WERI-Rb-1 (cell line): ENCODE measurements at regions not wholly inside any gene's neighbourhood (a gene's known extent, or its start where the extent isn't known, plus 50 kb on each side); places are given as distances from the start of the nearest gene placed in this dataset.

ENCODE experiments used
- DNase-seq: peaks from one replicate; pipeline ENCODE4 v3.0.0-alpha.2; 2020
- H3K27ac ChIP-seq: fragments of 250-450 bp; sonication (Bioruptor Pico); 2 replicates; pipeline ENCODE4 v1.5.1; 2020; ENCODE audit warnings: mild to moderate bottlenecking, moderate library complexity
- H3K27me3 ChIP-seq: fragments of 250-450 bp; sonication (Bioruptor Pico); 2 replicates; pipeline ENCODE4 v1.5.1; 2021; ENCODE audit warnings: mild to moderate bottlenecking, low read depth, moderate library complexity; ENCODE audit not compliant: insufficient read depth, severe bottlenecking
- H3K36me3 ChIP-seq: fragments of 250-450 bp; sonication (Bioruptor Pico); 2 replicates; pipeline ENCODE4 v1.5.1; 2020; ENCODE audit warnings: mild to moderate bottlenecking, moderate library complexity
- H3K4me3 ChIP-seq: 2 replicates; pipeline ENCODE4 v1.5.1; 2011; ENCODE audit warnings: low read depth, mild to moderate bottlenecking, control low read depth, low read length
- H3K9me3 ChIP-seq: fragments of 250-450 bp; sonication (Bioruptor Pico); 2 replicates; pipeline ENCODE4 v1.5.1; 2021; ENCODE audit warnings: mild to moderate bottlenecking, moderate library complexity; ENCODE audit not compliant: severe bottlenecking
- TF ChIP-seq, protein P1 (sequence below): IDR thresholded peaks from 2 replicates; pipeline ENCODE4 v1.5.1; 2011; ENCODE audit warnings: low read depth, mild to moderate bottlenecking, control low read depth, inconsistent platforms, low read length

DNA sequence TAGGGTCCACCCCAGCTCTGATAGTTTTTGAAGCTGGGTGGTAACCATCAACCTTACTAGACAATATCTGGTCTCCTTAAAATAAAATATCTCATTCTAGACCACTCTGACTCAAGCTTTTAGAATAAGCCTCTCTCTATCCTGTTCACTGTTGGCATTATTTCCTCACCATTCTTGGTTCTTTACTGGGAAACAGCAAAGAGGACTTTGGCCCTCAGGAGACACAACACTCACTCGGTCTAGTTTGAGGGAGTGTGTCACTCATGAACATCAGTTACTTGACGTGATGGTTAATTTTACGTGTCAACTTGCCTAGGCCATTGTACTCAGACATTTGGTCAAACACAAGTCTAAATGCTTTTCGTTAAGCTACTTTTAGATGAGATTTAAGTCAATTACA is 110.6 kb downstream of the FAM76B start:
- H3K27ac ChIP-seq = no peak overlapping the region

DNA sequence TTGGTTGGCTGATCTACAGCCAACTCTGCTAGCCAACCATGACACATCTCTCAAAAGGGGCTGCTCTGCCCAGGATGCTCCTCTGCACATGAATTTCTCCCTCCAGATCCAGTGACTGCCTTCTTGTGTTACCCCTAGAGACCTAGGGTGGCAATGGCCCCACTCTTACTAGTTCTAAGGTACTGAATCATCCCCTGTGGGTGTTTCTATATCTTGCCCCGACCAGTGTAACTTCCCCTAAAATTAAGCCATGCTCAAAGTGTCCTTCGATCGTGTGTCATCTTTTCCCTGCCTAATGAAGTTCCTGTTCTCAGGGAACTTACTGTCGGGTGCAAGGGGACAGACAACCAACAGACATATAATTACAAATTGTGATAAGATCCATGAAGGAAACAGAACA is 113.3 kb downstream of the FAM76B start:
- H3K9me3 ChIP-seq = no peaks in the 10 kb centered on the region
- H3K27me3 ChIP-seq = no peaks in the 10 kb centered on the region
- H3K4me3 ChIP-seq = no peak overlapping the region
- DNase-seq = no peak
- H3K27ac ChIP-seq = no peak overlapping the region
- H3K36me3 ChIP-seq = no peaks in the 10 kb centered on the region
- TF ChIP-seq, protein P1, sequence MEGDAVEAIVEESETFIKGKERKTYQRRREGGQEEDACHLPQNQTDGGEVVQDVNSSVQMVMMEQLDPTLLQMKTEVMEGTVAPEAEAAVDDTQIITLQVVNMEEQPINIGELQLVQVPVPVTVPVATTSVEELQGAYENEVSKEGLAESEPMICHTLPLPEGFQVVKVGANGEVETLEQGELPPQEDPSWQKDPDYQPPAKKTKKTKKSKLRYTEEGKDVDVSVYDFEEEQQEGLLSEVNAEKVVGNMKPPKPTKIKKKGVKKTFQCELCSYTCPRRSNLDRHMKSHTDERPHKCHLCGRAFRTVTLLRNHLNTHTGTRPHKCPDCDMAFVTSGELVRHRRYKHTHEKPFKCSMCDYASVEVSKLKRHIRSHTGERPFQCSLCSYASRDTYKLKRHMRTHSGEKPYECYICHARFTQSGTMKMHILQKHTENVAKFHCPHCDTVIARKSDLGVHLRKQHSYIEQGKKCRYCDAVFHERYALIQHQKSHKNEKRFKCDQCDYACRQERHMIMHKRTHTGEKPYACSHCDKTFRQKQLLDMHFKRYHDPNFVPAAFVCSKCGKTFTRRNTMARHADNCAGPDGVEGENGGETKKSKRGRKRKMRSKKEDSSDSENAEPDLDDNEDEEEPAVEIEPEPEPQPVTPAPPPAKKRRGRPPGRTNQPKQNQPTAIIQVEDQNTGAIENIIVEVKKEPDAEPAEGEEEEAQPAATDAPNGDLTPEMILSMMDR = no peak

More for the DNA sequence above, 110.6 kb downstream of the FAM76B start:
- H3K4me3 ChIP-seq = no peak overlapping the region
- H3K9me3 ChIP-seq = no peaks in the 10 kb centered on the region
- no peaks in the 10 kb centered on the region for H3K36me3 ChIP-seq
- no peak for DNase-seq
- TF ChIP-seq, protein P1 = no peak
- H3K27me3 ChIP-seq = no peaks in the 10 kb centered on the region

- DNase-seq = no peak
- TF ChIP-seq, protein P1 = no peak
- no peaks in the 10 kb centered on the region for H3K36me3 ChIP-seq
- H3K9me3 ChIP-seq = no peaks in the 10 kb centered on the region
- H3K27ac ChIP-seq = no peak overlapping the region
- H3K27me3 ChIP-seq = no peaks in the 10 kb centered on the region
- no peak overlapping the region for H3K4me3 ChIP-seq
Measured at GRCh38 chr11:95675585-95675984, 114.0 kb downstream of the FAM76B start.

DNA sequence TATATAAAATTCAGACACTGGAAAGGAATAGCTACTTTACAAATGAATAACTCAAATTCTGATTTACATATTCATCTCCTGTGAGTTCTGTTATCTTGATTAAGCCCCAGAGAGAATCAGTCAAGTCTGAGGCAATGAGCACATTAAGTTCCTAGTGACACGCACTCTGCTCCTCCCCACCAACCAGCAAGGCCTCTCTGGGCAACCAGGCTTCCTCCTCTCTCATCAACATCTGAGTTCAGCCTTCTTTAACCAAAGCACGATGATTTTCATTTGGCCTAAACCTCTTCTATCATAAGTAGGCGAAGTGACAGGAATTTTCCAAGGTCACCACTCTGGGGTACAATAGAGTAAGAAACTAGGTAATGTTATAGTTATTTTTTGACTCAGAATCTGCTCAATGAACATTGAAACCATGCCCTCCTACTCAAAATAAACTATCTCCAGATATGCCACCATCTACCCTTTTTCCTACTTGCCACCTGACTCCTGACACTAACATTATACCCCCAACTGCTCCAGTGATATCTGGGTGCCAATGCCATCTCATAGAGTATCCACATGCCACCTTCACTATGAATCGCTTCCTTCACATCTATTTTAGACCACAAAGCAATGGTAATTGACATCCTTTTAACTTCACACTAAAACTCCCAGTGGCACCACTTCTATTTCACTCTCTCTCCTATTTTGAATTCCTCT is 114.8 kb downstream of the FAM76B start:
- TF ChIP-seq, protein P1 = no peak
- DNase-seq = no peak
- H3K27ac ChIP-seq = no peak overlapping the region
- no peaks in the 10 kb centered on the region for H3K36me3 ChIP-seq
- no peaks in the 10 kb centered on the region for H3K27me3 ChIP-seq
- no peaks in the 10 kb centered on the region for H3K9me3 ChIP-seq
- H3K4me3 ChIP-seq = no peak overlapping the region

GRCh38 chr11:95671768-95672167 is 117.8 kb downstream of the FAM76B start:
- TF ChIP-seq, protein P1 = no peak
- Histone ChIP-seq H3K36me3 (no peaks in the 10 kb centered on the region), H3K27me3 (no peaks in the 10 kb centered on the region), H3K9me3 (no peaks in the 10 kb centered on the region), H3K4me3 (no peak overlapping the region), H3K27ac (no peak overlapping the region)
- no peak for DNase-seq

GRCh38 chr11:95668131-95668530 is 121.5 kb downstream of the FAM76B start:
- H3K27me3 ChIP-seq = no peaks in the 10 kb centered on the region
- H3K9me3 ChIP-seq = no peaks in the 10 kb centered on the region
- no peaks in the 10 kb centered on the region for H3K36me3 ChIP-seq
- TF ChIP-seq, protein P1 = no peak
- no peak for DNase-seq
- no peak overlapping the region for H3K27ac ChIP-seq
- no peak overlapping the region for H3K4me3 ChIP-seq
